ENCODE measurements at regions not wholly inside any gene's neighbourhood (a gene's known extent, or its start where the extent isn't known, plus 50 kb on each side); places are given as distances from the start of the nearest gene placed in this dataset.
"Not testable (repeated sequence)": the region's sequence is repeated elsewhere in the genome, so short reads cannot be mapped to it uniquely, and the experiment has no call there.

DNA sequence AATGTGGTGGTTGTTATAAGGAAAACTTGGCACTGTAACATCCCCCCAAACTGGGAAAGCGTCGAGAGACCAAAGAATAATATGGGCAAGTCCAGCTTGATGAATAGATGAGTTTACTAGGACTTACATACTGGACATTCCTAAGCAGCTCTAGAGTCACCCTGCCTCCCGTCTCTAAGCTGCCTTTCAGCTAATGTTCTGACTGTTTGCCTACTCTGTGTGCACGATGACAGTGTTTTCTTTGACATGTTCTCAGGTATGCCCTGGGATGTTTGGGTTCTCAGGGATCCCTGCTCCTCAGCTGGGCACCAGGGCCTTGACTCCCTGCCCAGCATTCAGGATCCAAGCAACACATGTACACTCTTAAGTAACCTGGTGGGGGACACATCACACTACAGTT is 87.5 kb downstream of the MRPL57 start:
- H3K36me3 ChIP-seq (ENCODE audit: insufficient read depth, low read length); H3K9me3 Mint-ChIP-seq; H3K9me3 ChIP-seq (ENCODE audit: control insufficient read depth in 1 of 2, low read length in 2 of 2); H3K4me1 ChIP-seq (ENCODE audit: insufficient read depth, low read length); DNase-seq; H3K27ac Mint-ChIP-seq; H3K36me3 Mint-ChIP-seq; H3K4me3 ChIP-seq (ENCODE audit: low read length in 2 of 2); H3K4me3 Mint-ChIP-seq; CTCF ChIA-PET (ENCODE audit: partially characterized antibody); H3K4me1 Mint-ChIP-seq; POLR2A ChIA-PET (ENCODE audit: partially characterized antibody); H3K27me3 ChIP-seq (ENCODE audit: insufficient read depth, low read length); H3K27ac ChIP-seq (ENCODE audit: low read depth, low read length); H3K27me3 Mint-ChIP-seq; intact Hi-C loops (cut with micrococcal nuclease): not testable (repeated sequence)

DNA sequence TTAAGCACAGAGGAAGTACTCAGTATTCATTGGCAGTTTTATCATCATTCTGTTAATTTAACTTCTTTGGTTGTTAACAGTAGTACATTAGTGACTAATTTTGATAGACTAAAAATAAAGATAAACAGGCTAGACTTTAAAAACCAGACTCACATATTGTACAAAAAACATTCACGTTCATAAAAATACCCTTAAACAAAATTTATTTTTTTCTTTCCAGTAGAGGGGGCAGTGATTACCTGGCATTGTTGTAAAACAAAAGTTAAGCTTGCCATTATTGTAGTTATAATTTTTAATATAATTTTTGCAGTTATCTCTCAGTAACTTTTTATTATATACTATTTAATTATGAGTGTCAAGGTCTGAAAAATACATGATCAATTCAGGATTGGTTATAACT is 92.0 kb downstream of the MRPL57 start:
- H3K4me3 Mint-ChIP-seq; H3K36me3 ChIP-seq (ENCODE audit: insufficient read depth, low read length); POLR2A ChIA-PET (ENCODE audit: partially characterized antibody); H3K4me1 ChIP-seq (ENCODE audit: insufficient read depth, low read length); H3K9me3 ChIP-seq (ENCODE audit: control insufficient read depth in 1 of 2, low read length in 2 of 2); H3K36me3 Mint-ChIP-seq; H3K4me3 ChIP-seq (ENCODE audit: low read length in 2 of 2); CTCF ChIA-PET (ENCODE audit: partially characterized antibody); H3K27ac Mint-ChIP-seq; H3K27me3 ChIP-seq (ENCODE audit: insufficient read depth, low read length); H3K4me1 Mint-ChIP-seq; intact Hi-C loops (cut with micrococcal nuclease); H3K9me3 Mint-ChIP-seq; DNase-seq; H3K27me3 Mint-ChIP-seq; H3K27ac ChIP-seq (ENCODE audit: low read depth, low read length): not testable (repeated sequence)

DNA sequence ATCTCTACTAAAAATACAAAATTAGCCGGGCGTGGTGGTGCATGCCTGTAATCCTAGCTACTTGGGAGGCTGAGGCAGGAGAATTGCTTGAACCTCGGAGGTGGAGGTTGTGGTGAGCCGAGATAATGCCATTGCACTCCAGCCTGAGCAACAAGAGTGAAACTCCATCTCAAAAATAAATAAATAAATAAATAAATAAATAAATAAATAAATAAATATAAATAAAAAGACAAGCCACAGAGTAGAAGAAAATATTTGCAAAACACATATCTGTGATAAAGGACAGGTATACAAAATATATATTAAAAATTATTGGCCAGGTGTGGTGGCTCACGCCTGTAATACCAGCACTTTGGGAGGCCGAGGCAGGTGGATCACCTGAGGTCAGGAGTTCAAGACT is 96.0 kb downstream of the MRPL57 start:
- CTCF ChIA-PET (ENCODE audit: partially characterized antibody): interaction anchor here (1.8 kb wide), 1 partner anchor 205 kb away, joined by 7 read pairs; no protein-coding TSS in a partner anchor
- H3K36me3 Mint-ChIP-seq; H3K36me3 ChIP-seq (ENCODE audit: insufficient read depth, low read length); H3K27me3 Mint-ChIP-seq; POLR2A ChIA-PET (ENCODE audit: partially characterized antibody); H3K9me3 ChIP-seq (ENCODE audit: control insufficient read depth in 1 of 2, low read length in 2 of 2); DNase-seq; H3K27ac ChIP-seq (ENCODE audit: low read depth, low read length); H3K4me3 ChIP-seq (ENCODE audit: low read length in 2 of 2); H3K27ac Mint-ChIP-seq; H3K4me1 ChIP-seq (ENCODE audit: insufficient read depth, low read length); H3K27me3 ChIP-seq (ENCODE audit: insufficient read depth, low read length); H3K4me1 Mint-ChIP-seq; H3K4me3 Mint-ChIP-seq; H3K9me3 Mint-ChIP-seq; intact Hi-C loops (cut with micrococcal nuclease): not testable (repeated sequence)

DNA sequence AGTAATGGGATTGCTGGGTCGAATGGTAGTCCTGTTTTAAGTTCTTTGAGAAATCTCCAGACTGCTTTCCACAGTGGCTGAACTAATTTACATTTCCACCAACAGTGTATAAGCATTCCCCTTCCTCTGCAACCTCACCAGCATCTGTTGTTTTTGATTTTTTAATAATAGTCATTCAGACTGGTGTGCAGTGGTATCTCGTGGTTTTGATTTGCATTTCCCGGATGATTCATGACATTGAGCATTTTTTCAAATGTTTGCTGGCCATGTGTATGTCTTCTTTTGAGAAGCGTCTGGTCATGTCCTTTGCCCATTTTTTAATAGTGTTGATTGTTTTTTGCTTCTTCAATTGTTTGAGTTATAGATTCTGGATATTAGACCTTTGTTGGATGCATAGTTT is 98.0 kb downstream of the MRPL57 start:
- H3K4me3 ChIP-seq (ENCODE audit: low read length in 2 of 2); H3K4me3 Mint-ChIP-seq; H3K9me3 ChIP-seq (ENCODE audit: control insufficient read depth in 1 of 2, low read length in 2 of 2); H3K27me3 ChIP-seq (ENCODE audit: insufficient read depth, low read length); POLR2A ChIA-PET (ENCODE audit: partially characterized antibody); H3K27me3 Mint-ChIP-seq; H3K4me1 ChIP-seq (ENCODE audit: insufficient read depth, low read length); H3K27ac Mint-ChIP-seq; H3K36me3 ChIP-seq (ENCODE audit: insufficient read depth, low read length); H3K36me3 Mint-ChIP-seq; H3K9me3 Mint-ChIP-seq; intact Hi-C loops (cut with micrococcal nuclease); H3K4me1 Mint-ChIP-seq; DNase-seq; H3K27ac ChIP-seq (ENCODE audit: low read depth, low read length): not testable (repeated sequence)
- CTCF ChIA-PET (ENCODE audit: partially characterized antibody): interaction anchor here (0.7 to 1.3 kb wide), 3 partner anchors 18 to 203 kb away, joined by 3 to 5 read pairs (median 3); no protein-coding TSS in a partner anchor

DNA sequence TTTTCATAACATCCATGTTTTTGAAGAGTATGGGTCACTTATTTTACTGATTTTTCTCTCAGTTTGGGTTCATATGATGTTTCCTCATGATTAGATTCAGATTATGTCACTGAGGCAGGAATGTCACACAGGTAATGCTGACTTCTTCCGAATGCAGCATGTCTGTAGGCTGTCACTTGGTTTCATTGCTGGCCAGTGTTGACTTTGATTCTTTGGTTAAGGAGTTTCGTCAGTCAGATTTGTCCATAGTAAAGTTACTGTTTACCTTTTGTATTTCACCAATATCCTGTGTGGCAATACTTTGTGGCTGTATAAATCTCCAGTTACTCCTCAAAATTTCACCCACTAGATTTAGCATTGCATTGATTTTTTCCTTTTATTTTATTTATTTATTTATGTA is 105.6 kb downstream of the MRPL57 start:
- no peaks in the 10 kb centered on the region for H3K4me1 ChIP-seq (ENCODE audit: insufficient read depth, low read length)
- no peaks in the 10 kb centered on the region for H3K4me1 Mint-ChIP-seq
- H3K9me3 Mint-ChIP-seq: peaks cover 0 to 2% (median 0%) of the 10 kb centered on the region in 8 donors
- no peak for DNase-seq
- POLR2A ChIA-PET (ENCODE audit: partially characterized antibody): no interaction called here
- no peak overlapping the region for H3K4me3 ChIP-seq (ENCODE audit: low read length in 2 of 2)
- H3K27ac Mint-ChIP-seq: no peak overlapping the region
- H3K27me3 Mint-ChIP-seq: peaks cover 20 to 26% of the 10 kb centered on the region in 2 donors
- CTCF ChIA-PET (ENCODE audit: partially characterized antibody): no interaction called here
- no peaks in the 10 kb centered on the region for H3K9me3 ChIP-seq (ENCODE audit: control insufficient read depth in 1 of 2, low read length in 2 of 2)
- no peak overlapping the region for H3K27ac ChIP-seq (ENCODE audit: low read depth, low read length)
- intact Hi-C loops (cut with micrococcal nuclease): no loop called here
- peaks cover 10% of the 10 kb centered on the region for H3K27me3 ChIP-seq (ENCODE audit: insufficient read depth, low read length)
- H3K4me3 Mint-ChIP-seq: no peak overlapping the region
- H3K36me3 Mint-ChIP-seq: no peaks in the 10 kb centered on the region
- H3K36me3 ChIP-seq (ENCODE audit: insufficient read depth, low read length): no peaks in the 10 kb centered on the region

DNA sequence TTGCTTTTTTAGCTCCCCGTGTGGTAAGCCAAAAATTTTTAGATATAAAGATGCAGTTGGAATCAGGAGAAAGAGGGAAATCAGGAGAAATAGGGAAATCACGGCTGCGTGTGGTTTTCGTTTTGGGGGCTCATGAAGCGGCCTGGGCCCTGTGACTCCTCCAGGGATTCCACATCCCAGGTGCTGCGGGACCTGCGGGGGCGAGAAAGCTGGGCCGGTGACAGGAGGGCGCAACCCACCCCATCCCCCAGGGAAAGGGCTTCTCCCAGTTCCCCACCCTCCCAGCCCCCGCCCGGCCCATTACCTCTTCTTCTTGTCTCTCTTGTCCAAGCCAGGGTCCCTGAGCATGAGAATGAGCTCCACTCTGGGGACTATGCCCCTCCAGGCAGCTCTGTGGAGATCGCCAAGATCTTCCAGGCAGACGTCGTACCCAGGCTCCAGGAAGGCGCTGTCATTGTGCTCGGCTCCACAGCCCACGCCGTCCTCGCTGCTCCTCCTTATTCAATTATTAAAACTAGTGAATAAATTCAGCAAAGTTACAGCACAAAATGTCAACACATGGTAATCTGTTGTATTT is 111.0 kb downstream of the MRPL57 start:
- CTCF ChIA-PET (ENCODE audit: partially characterized antibody): no interaction called here
- peaks cover 18 to 19% of the 10 kb centered on the region in 2 donors for H3K27me3 Mint-ChIP-seq
- no peaks in the 10 kb centered on the region for H3K9me3 ChIP-seq (ENCODE audit: control insufficient read depth in 1 of 2, low read length in 2 of 2)
- H3K27ac Mint-ChIP-seq: no peak overlapping the region
- POLR2A ChIA-PET (ENCODE audit: partially characterized antibody): no interaction called here
- DNase-seq: no peak
- no peaks in the 10 kb centered on the region for H3K4me1 ChIP-seq (ENCODE audit: insufficient read depth, low read length)
- intact Hi-C loops (cut with micrococcal nuclease): no loop called here
- H3K36me3 Mint-ChIP-seq: no peaks in the 10 kb centered on the region
- H3K4me3 Mint-ChIP-seq: no peak overlapping the region
- H3K9me3 Mint-ChIP-seq: peaks cover 0 to 2% (median 0%) of the 10 kb centered on the region in 8 donors
- no peaks in the 10 kb centered on the region for H3K36me3 ChIP-seq (ENCODE audit: insufficient read depth, low read length)
- H3K4me3 ChIP-seq (ENCODE audit: low read length in 2 of 2): no peak overlapping the region
- H3K4me1 Mint-ChIP-seq: no peaks in the 10 kb centered on the region
- H3K27ac ChIP-seq (ENCODE audit: low read depth, low read length): no peak overlapping the region
- H3K27me3 ChIP-seq (ENCODE audit: insufficient read depth, low read length): peaks cover 10% of the 10 kb centered on the region

DNA sequence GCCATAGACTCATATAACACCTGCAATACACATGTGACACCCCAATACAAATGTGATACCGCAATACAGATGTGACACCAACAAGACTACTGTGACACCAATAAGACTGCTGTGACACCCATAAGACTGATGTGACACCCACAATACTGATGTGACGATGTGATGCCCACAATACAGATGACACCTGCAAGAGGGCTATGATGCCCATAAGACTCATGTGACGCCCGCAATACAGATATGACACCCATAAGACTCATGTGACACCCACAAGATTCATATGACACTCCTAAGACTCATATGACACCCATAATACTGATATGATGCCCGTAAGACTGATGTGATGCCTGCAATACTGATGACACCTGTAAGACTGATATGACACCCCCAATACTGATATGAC is 113.0 kb downstream of the MRPL57 start:
- H3K27me3 ChIP-seq (ENCODE audit: insufficient read depth, low read length): peaks cover 5% of the 10 kb centered on the region
- no peaks in the 10 kb centered on the region for H3K36me3 Mint-ChIP-seq
- H3K36me3 ChIP-seq (ENCODE audit: insufficient read depth, low read length): no peaks in the 10 kb centered on the region
- peaks cover 0 to 2% (median 0%) of the 10 kb centered on the region in 8 donors for H3K9me3 Mint-ChIP-seq
- H3K27me3 Mint-ChIP-seq: peaks cover 10% of the 10 kb centered on the region in 2 donors
- no peak overlapping the region for H3K27ac Mint-ChIP-seq
- no peaks in the 10 kb centered on the region for H3K9me3 ChIP-seq (ENCODE audit: control insufficient read depth in 1 of 2, low read length in 2 of 2)
- intact Hi-C loops (cut with micrococcal nuclease): no loop called here
- H3K4me3 ChIP-seq (ENCODE audit: low read length in 2 of 2): no peak overlapping the region
- no peak overlapping the region for H3K27ac ChIP-seq (ENCODE audit: low read depth, low read length)
- no peaks in the 10 kb centered on the region for H3K4me1 Mint-ChIP-seq
- no peak for DNase-seq
- ChIA-PET POLR2A (ENCODE audit: partially characterized antibody) (no interaction called here), CTCF (ENCODE audit: partially characterized antibody) (no interaction called here)
- H3K4me1 ChIP-seq (ENCODE audit: insufficient read depth, low read length): no peaks in the 10 kb centered on the region
- H3K4me3 Mint-ChIP-seq: no peak overlapping the region

DNA sequence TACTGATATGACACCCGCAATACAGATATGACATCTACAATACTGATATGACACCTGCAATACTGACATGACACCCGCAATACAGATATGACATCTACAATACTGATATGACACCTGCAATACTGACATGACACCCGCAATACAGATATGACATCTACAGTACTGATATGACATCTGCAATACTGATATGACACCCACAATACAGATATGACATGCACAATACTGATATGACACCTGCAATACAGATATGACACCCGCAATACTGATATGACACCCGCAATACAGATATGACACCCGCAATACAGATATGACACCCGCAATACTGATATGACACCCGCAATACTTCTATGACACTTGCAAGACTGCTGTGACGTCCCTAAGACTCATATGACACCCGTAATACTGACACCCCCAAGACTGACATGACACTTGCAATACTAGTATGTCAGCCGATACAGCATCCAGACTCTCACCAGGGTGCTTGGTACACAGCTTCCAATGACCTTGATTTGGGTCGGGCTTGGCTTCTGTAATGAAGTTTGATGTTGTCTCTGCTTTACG is 114.1 kb downstream of the MRPL57 start:
- DNase-seq; POLR2A ChIA-PET (ENCODE audit: partially characterized antibody); H3K36me3 ChIP-seq (ENCODE audit: insufficient read depth, low read length): not testable (repeated sequence)

More for the DNA sequence above, 114.1 kb downstream of the MRPL57 start:
- H3K4me3 Mint-ChIP-seq; H3K4me1 Mint-ChIP-seq; H3K27me3 Mint-ChIP-seq; H3K27me3 ChIP-seq (ENCODE audit: insufficient read depth, low read length); H3K27ac ChIP-seq (ENCODE audit: low read depth, low read length); H3K4me3 ChIP-seq (ENCODE audit: low read length in 2 of 2); H3K36me3 Mint-ChIP-seq; H3K27ac Mint-ChIP-seq; H3K9me3 Mint-ChIP-seq; intact Hi-C loops (cut with micrococcal nuclease); H3K4me1 ChIP-seq (ENCODE audit: insufficient read depth, low read length); H3K9me3 ChIP-seq (ENCODE audit: control insufficient read depth in 1 of 2, low read length in 2 of 2): not testable (repeated sequence)
- CTCF ChIA-PET (ENCODE audit: partially characterized antibody): interaction anchor here (1.2 kb wide), 1 partner anchor 186 kb away, joined by 3 read pairs; no protein-coding TSS in a partner anchor
